Left lung (tissue), 4 donors: ENCODE measurements at regions not wholly inside any gene's neighbourhood (a gene's known extent, or its start where the extent isn't known, plus 50 kb on each side); places are given as distances from the start of the nearest gene placed in this dataset.

ENCODE experiments used
- ATAC-seq: fragments of 200-7000 bp; cut with Tn5 transposase; one replicate; pipeline ENCODE4 v1.9.1; 2020; ENCODE audit warnings: moderate library complexity
- DNase-seq, 4 donors: peaks; one replicate each; pipeline ENCODE4 v3.0.0-alpha.2; 2013 to 2020
- H3K27ac ChIP-seq, 2 donors: fragments of 200-600 bp; sonication (generic) in 1 of 2; one replicate each; pipeline versions ENCODE4 v1.5.0 to v1.8.0; 2020 to 2021
- H3K27me3 ChIP-seq, 2 donors: fragments of 200-600 bp; sonication (generic) in 1 of 2; one replicate each; pipeline versions ENCODE4 v1.5.0 to v1.8.0; 2020 to 2021
- H3K36me3 ChIP-seq, 2 donors: fragments of 200-600 bp; sonication (generic) in 1 of 2; one replicate each; pipeline versions ENCODE4 v1.5.0 to v1.8.0; 2020 to 2021
- H3K4me1 ChIP-seq, 2 donors: fragments of 200-600 bp; one replicate each; pipeline ENCODE4 v1.8.0; 2021
- H3K4me3 ChIP-seq, 2 donors: fragments of 200-600 bp; sonication (generic) in 1 of 2; one replicate each; pipeline versions ENCODE4 v1.5.0 to v1.8.0; 2020 to 2021; ENCODE audit warnings: mild to moderate bottlenecking in 1 of 2
- H3K9me3 ChIP-seq, 2 donors: fragments of 200-600 bp; sonication (generic) in 1 of 2; one replicate each; pipeline versions ENCODE4 v1.5.0 to v1.8.0; 2020 to 2021
- intact Hi-C, 2 donors: fragments of 100-400 bp; cut with DNase I; formaldehyde crosslinking; loops; one replicate each; pipeline versions ENCODE4 v1.11.2 to v1.14.2; 2022
- TF ChIP-seq, protein P1 (sequence below), 2 donors: fragments of 200-600 bp; sonication (generic) in 1 of 2; IDR thresholded peaks; one replicate each; pipeline versions ENCODE4 v1.5.0 to v1.8.0; 2021; ENCODE audit warnings: antibody characterized with exemption in 2 of 2
- donor health status: DM: no; HTN: yes; CAD: no.
- donor health status: DM: no; HTN: no; CAD: no.

DNA sequence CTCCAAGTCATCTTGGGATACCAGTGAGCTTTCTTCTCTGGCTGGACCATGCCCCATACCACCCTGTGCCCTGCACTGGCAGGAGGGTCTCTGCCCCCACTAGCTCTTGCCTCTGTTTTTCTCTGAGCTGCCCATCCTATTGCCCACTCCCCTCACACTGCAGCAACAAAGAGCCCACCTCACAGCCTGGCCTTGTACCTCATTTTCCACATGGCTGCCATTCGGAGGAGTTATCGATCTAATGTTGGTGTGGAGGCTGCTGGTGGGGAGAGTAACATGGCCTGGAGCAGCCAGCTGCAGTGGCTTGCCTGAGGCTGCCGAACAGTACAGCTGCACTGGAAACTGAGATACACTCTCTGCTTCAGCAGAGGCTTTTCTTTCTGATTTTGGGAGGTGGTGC, 65.7 kb upstream of the AGBL1 start:
- peaks cover 0 to 5% of the 10 kb centered on the region in 2 donors for H3K27me3 ChIP-seq
- no peaks in the 10 kb centered on the region for H3K9me3 ChIP-seq
- no peak for ATAC-seq
- no peak for DNase-seq
- H3K4me1 ChIP-seq = no peaks in the 10 kb centered on the region
- intact Hi-C loops = no loop called here
- H3K27ac ChIP-seq = no peak overlapping the region
- H3K36me3 ChIP-seq = no peaks in the 10 kb centered on the region
- TF ChIP-seq, protein P1, sequence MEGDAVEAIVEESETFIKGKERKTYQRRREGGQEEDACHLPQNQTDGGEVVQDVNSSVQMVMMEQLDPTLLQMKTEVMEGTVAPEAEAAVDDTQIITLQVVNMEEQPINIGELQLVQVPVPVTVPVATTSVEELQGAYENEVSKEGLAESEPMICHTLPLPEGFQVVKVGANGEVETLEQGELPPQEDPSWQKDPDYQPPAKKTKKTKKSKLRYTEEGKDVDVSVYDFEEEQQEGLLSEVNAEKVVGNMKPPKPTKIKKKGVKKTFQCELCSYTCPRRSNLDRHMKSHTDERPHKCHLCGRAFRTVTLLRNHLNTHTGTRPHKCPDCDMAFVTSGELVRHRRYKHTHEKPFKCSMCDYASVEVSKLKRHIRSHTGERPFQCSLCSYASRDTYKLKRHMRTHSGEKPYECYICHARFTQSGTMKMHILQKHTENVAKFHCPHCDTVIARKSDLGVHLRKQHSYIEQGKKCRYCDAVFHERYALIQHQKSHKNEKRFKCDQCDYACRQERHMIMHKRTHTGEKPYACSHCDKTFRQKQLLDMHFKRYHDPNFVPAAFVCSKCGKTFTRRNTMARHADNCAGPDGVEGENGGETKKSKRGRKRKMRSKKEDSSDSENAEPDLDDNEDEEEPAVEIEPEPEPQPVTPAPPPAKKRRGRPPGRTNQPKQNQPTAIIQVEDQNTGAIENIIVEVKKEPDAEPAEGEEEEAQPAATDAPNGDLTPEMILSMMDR (IDR thresholded peaks at IDR 0.05) = no peak
- no peak overlapping the region for H3K4me3 ChIP-seq

DNA sequence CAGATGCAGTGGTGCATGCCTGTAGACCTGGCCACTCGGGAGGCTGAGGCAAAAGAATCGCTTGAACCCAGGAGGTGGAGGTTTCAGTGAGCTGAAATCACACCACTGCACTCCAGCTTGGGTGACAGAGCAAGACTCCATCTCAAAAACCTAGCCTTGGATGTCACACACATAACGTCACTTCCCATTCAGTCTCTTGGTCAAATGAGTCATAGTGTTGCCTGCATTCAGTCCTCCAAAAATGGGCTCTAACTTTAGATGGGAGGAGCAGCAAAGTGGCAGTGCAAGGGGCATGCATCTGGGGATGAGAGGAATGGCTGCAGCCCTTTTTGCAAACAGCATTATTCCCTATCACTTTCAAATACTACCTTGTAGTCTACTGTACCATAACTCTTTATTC, 62.9 kb upstream of the AGBL1 start:
- intact Hi-C loops = no loop called here
- Histone ChIP-seq H3K36me3 (no peaks in the 10 kb centered on the region), H3K4me3 (no peak overlapping the region), H3K27ac (no peak overlapping the region), H3K27me3 (peaks cover 0 to 5% of the 10 kb centered on the region in 2 donors), H3K9me3 (no peaks in the 10 kb centered on the region), H3K4me1 (no peaks in the 10 kb centered on the region)
- TF ChIP-seq, protein P1 (IDR thresholded peaks at IDR 0.05) = no peak
- ATAC-seq (no peak), DNase-seq (no peak)

DNA sequence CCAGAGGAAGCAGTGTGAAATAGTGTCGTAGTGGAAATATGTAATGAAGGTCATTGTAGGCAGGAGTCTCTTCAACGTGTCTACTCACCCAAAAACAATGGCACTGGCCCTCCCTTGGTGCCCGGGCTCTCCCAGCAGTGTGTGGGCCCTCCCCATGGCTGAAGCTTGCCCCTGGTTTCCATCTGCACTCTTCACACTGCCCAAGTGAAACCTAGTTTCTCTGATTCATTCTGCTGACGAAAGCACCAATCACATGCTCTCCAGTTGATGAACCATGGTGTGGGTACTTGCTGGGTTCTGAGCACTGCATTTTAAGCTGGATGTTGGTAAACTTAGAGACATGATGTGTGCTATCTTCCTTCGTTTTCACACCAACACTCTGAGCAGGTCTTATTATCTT, 61.0 kb upstream of the AGBL1 start:
- no peaks in the 10 kb centered on the region for H3K4me1 ChIP-seq
- no peak overlapping the region for H3K27ac ChIP-seq
- H3K27me3 ChIP-seq = peaks cover 0 to 5% of the 10 kb centered on the region in 2 donors
- TF ChIP-seq, protein P1 (IDR thresholded peaks at IDR 0.05) = no peak
- intact Hi-C loops = no loop called here
- ATAC-seq (no peak), DNase-seq (no peak)
- no peaks in the 10 kb centered on the region for H3K36me3 ChIP-seq
- no peaks in the 10 kb centered on the region for H3K9me3 ChIP-seq
- H3K4me3 ChIP-seq = no peak overlapping the region

DNA sequence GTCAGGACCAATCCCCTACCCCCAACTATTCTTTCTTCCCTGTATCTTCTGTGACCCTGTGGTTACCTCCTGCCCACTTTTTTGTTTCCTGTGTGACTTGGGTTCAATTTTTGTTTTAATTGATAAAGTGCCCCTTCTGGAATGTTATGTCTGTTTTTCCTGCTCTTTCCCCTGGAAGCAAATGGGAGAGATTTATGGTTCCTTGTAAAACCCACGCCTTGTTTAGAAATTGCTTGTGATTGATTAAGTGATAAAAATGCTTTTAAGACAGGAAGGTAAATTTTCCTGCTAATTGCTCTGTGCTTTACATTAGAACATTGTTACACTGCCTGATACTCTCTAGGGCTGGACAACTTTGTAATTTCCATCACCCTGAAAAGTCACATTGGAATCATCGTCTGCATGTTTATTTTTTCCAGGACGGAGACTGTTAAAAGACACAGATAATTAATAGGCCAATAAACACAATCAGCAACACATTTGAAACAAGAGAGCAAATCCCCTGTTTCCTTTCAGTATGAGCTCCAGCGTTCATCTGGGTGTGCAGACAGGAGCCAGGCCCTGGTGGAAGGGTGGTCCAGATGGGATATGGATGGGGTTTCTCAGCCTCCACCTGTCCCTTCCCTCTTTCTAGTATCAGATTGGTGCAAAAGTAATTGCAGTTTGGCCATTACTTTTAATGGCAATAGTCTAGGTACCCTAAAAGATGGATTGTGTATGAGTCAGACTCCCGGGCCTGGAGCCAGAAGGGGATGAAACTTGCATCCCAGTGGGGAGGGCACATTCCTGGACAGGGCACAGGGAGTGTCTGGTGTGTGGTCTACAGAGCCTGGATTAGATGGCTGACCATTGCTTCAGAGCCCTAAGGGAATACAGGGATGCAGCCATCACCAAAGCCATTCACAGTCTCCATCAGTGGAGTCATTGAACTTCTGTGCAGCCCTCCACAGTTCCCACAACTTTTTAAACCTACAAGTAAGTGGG, 58.1 kb upstream of the AGBL1 start:
- H3K36me3 ChIP-seq = no peaks in the 10 kb centered on the region
- DNase-seq (no peak), ATAC-seq (peak; percentile 47)
- no peak overlapping the region for H3K4me3 ChIP-seq
- H3K9me3 ChIP-seq = no peaks in the 10 kb centered on the region
- TF ChIP-seq, protein P1 (IDR thresholded peaks at IDR 0.05) = no peak
- H3K4me1 ChIP-seq = no peaks in the 10 kb centered on the region
- no peaks in the 10 kb centered on the region for H3K27me3 ChIP-seq
- intact Hi-C loops = no loop called here
- no peak overlapping the region for H3K27ac ChIP-seq

DNA sequence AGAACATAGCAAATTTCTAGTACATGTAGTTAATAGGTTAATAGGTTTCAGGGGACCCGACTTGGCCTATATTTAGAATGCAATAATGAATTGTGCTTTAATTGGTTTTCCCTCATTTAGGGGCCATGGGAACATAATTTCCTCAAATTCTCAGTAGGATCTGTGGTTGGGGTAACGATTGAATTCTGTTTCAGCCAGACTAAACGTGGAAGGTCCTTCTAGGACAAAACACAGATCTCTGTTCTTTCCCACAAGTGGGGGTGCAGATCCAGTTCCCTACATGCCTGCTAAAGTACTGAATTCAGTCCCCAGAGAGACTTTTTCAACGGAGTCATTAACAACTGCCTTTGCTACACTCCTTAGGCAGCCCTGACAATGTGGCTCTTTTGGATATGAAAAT, 50.7 kb upstream of the AGBL1 start:
- H3K27me3 ChIP-seq = no peaks in the 10 kb centered on the region
- TF ChIP-seq, protein P1 (IDR thresholded peaks at IDR 0.05) = no peak
- ATAC-seq (no peak), DNase-seq (no peak)
- H3K9me3 ChIP-seq = no peaks in the 10 kb centered on the region
- H3K27ac ChIP-seq = no peak overlapping the region
- no peaks in the 10 kb centered on the region for H3K36me3 ChIP-seq
- intact Hi-C loops = no loop called here
- H3K4me3 ChIP-seq = no peak overlapping the region
- no peaks in the 10 kb centered on the region for H3K4me1 ChIP-seq
